Neural crest cell (in vitro differentiated cells): ENCODE measurements at regions not wholly inside any gene's neighbourhood (a gene's known extent, or its start where the extent isn't known, plus 50 kb on each side); places are given as distances from the start of the nearest gene placed in this dataset.

ENCODE experiments used
- DNase-seq: peaks from one replicate; pipeline ENCODE4 v3.0.0; 2021; ENCODE audit warnings: low read depth, mixed read lengths, low spot score
- H3K27ac Mint-ChIP-seq: one replicate; pipeline ENCODE4 v1.8.0; 2021; ENCODE audit warnings: mild to moderate bottlenecking, mixed read lengths; ENCODE audit not compliant: unreplicated experiment
- H3K27me3 Mint-ChIP-seq: 2 replicates; pipeline ENCODE4 v1.8.0; 2021; ENCODE audit warnings: low read depth, mild to moderate bottlenecking, mixed read lengths
- H3K36me3 Mint-ChIP-seq: 2 replicates; pipeline ENCODE4 v1.8.0; 2021; ENCODE audit warnings: low read depth, mild to moderate bottlenecking, mixed read lengths
- H3K4me1 Mint-ChIP-seq: 2 replicates; pipeline ENCODE4 v1.8.0; 2021; ENCODE audit warnings: mixed read lengths
- H3K4me3 Mint-ChIP-seq: one replicate; pipeline ENCODE4 v1.8.0; 2021; ENCODE audit warnings: mild to moderate bottlenecking, mixed read lengths
- H3K9me3 Mint-ChIP-seq: 2 replicates; pipeline ENCODE4 v1.8.0; 2021; ENCODE audit warnings: mixed read lengths
- TF ChIP-seq, protein P1 (sequence below): fragments of 200-600 bp; sonication (generic); conservative IDR thresholded peaks from 2 replicates; pipeline ENCODE4 v1.5.0; 2021; ENCODE audit warnings: antibody characterized with exemption, mild to moderate bottlenecking

DNA sequence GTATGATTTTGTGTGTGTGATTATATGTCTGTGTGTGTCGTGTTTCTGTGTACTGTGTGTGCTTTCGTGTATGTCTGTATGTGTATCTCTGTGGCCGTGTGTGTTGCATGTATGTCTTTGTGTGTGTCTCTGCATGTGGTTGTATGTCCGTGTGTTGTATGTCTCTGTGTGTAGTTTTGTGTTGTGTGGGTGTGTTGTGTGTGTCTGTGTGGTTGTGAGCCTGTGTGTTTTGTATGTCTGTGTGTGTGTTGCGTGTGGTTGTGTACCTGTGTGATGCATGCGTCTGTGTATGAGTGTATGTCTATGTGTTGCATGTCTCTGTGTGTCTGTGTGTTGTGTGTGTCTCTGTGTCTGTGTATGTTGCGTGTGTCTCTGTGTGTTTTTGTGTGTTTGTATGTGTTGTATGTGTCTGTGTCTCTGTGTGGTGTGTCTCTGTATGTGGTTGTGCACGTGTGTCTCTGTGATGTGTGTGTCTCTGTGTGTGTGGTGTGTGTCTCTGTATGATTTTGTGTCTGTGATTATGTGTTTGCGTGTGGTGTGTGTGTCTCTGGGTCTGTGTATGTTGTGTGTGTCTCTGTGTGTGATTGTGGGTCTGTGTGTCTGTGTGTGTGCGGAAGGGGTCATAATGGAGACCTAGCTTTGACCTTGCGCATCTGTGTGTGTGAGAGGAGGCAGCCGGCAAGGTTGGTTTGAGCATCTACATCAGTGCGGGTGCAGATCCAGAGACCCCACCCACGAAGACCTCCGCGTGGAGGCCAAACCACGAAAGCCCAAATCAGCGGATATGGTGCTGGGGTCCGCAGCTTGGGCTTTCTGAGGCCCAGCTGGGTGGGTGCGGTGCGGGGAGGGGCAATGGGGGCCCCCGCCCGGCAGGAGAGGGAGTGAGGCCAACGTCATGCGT, 212.6 kb upstream of the GSE1 start:
- TF ChIP-seq, protein P1, sequence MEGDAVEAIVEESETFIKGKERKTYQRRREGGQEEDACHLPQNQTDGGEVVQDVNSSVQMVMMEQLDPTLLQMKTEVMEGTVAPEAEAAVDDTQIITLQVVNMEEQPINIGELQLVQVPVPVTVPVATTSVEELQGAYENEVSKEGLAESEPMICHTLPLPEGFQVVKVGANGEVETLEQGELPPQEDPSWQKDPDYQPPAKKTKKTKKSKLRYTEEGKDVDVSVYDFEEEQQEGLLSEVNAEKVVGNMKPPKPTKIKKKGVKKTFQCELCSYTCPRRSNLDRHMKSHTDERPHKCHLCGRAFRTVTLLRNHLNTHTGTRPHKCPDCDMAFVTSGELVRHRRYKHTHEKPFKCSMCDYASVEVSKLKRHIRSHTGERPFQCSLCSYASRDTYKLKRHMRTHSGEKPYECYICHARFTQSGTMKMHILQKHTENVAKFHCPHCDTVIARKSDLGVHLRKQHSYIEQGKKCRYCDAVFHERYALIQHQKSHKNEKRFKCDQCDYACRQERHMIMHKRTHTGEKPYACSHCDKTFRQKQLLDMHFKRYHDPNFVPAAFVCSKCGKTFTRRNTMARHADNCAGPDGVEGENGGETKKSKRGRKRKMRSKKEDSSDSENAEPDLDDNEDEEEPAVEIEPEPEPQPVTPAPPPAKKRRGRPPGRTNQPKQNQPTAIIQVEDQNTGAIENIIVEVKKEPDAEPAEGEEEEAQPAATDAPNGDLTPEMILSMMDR: no peak
- Mint-ChIP-seq H3K9me3 (no peaks in the 10 kb centered on the region), H3K4me1 (peaks cover 16% of the 10 kb centered on the region), H3K27me3 (peaks cover 8% of the 10 kb centered on the region), H3K36me3 (no peaks in the 10 kb centered on the region), H3K4me3 (no peak overlapping the region), H3K27ac (no peak overlapping the region)
- DNase-seq: no peak

DNA sequence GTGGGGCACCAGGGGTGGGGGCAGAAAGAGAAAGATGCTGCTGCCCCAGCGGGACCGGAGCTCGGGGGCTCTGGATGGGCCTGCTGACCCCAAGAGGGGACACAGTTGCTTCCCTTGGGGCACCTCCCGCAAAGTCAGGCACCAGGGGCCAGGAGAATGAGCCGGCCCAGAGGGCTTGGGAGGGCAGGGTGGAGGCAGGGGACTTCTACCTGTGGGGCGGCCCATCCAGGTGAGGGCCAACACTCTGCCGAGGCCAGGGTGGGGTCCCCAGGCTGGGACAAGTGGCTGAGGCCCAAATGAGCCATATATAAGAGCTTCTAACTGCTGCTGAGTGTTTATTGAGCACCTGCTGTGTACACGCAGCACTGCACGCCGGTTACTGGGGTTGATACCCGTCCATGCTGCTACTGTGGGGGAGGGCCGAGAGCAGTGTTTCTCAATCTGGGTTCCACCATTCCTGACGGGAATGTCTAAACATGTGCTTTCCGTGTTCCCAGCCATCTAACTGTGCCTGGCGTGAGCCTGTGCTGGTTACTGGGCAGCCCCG, 211.7 kb upstream of the GSE1 start:
- H3K4me3 Mint-ChIP-seq: no peak overlapping the region
- H3K4me1 Mint-ChIP-seq: peaks cover 8% of the 10 kb centered on the region
- DNase-seq: no peak
- TF ChIP-seq, protein P1: no peak
- H3K27ac Mint-ChIP-seq: no peak overlapping the region
- H3K27me3 Mint-ChIP-seq: peaks cover 6% of the 10 kb centered on the region
- H3K9me3 Mint-ChIP-seq: no peaks in the 10 kb centered on the region
- H3K36me3 Mint-ChIP-seq: no peaks in the 10 kb centered on the region

DNA sequence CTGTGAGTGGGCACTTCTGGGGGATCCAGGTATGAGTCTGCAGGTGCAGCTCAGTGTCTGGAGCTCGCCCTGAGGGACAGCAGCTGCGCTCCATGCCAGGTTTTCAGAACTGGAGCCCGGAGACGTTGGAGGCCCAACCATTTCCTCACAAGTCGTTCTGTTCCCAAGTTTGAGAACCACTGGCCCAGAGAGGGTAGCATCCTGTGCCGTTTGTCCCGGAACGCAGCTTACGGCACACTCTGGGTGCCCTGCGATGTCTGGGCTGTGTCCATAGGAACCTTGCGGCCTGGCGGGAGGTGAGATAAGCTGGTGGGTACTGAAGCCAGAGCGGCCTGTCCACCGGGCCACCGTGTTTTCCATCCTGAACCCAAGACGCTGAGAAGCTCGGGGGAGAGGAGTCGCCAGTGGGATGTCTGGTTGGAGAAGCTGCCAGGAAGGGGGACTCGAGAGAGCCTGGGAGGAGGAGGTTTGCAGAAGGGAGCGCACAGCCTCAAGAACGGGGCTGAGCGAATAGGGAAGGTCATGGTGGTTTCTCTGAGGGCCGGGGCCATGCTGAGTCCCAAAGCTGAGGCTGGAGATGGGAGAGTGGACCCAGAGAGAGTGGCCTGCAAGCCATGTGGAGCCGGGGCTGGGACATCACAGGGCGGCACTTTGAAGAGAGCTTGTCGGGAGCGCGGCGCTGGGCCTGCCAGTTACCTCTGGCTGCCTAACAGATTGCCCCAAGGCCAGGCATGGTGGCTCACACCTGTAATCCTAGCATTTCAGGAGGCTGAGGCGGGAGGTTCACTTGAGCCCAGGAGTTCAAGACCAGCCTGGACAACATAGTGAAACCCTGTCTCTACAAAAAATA, 211.0 kb upstream of the GSE1 start:
- H3K27ac Mint-ChIP-seq: no peak overlapping the region
- H3K9me3 Mint-ChIP-seq: no peaks in the 10 kb centered on the region
- TF ChIP-seq, protein P1: no peak
- no peak for DNase-seq
- H3K36me3 Mint-ChIP-seq: no peaks in the 10 kb centered on the region
- no peak overlapping the region for H3K4me3 Mint-ChIP-seq
- peaks cover 2% of the 10 kb centered on the region for H3K27me3 Mint-ChIP-seq
- H3K4me1 Mint-ChIP-seq: peaks cover 4% of the 10 kb centered on the region

GRCh38 chr16:85402910-85403692, 210.0 kb upstream of the GSE1 start:
- DNase-seq: no peak
- H3K4me1 Mint-ChIP-seq: peaks cover 4% of the 10 kb centered on the region
- TF ChIP-seq, protein P1: no peak
- no peaks in the 10 kb centered on the region for H3K36me3 Mint-ChIP-seq
- no peak overlapping the region for H3K4me3 Mint-ChIP-seq
- no peak overlapping the region for H3K27ac Mint-ChIP-seq
- H3K9me3 Mint-ChIP-seq: no peaks in the 10 kb centered on the region
- peaks cover 2% of the 10 kb centered on the region for H3K27me3 Mint-ChIP-seq

GRCh38 chr16:85403693-85404092, 209.4 kb upstream of the GSE1 start:
- TF ChIP-seq, protein P1: no peak
- Mint-ChIP-seq H3K9me3 (no peaks in the 10 kb centered on the region), H3K4me3 (no peak overlapping the region), H3K36me3 (no peaks in the 10 kb centered on the region), H3K27me3 (peaks cover 2% of the 10 kb centered on the region), H3K27ac (no peak overlapping the region), H3K4me1 (peaks cover 3% of the 10 kb centered on the region)
- no peak for DNase-seq
